ENCODE measurements at regions not wholly inside any gene's neighbourhood (a gene's known extent, or its start where the extent isn't known, plus 50 kb on each side); places are given as distances from the start of the nearest gene placed in this dataset.

DNA sequence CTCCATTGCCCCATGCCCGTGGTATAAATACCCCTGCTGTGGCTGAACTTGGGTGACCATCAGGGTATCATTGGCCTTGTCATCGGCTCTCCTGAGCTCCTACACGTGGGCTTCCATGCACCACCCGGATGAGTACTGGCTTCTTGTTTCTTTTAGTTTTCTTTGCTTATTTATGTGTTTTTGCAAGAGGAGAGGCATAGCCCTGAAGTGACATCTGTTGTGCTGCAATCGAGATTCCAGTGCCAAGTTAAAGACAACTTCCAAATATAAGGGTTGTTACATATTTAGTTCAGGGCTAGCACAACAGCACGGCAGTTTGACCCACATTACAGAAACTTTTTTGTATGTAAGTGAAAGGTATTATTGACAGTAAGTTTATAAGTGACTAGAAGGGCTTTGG is 1087.1 kb downstream of the TBC1D22A start:
- DNase-seq, result no peak

DNA sequence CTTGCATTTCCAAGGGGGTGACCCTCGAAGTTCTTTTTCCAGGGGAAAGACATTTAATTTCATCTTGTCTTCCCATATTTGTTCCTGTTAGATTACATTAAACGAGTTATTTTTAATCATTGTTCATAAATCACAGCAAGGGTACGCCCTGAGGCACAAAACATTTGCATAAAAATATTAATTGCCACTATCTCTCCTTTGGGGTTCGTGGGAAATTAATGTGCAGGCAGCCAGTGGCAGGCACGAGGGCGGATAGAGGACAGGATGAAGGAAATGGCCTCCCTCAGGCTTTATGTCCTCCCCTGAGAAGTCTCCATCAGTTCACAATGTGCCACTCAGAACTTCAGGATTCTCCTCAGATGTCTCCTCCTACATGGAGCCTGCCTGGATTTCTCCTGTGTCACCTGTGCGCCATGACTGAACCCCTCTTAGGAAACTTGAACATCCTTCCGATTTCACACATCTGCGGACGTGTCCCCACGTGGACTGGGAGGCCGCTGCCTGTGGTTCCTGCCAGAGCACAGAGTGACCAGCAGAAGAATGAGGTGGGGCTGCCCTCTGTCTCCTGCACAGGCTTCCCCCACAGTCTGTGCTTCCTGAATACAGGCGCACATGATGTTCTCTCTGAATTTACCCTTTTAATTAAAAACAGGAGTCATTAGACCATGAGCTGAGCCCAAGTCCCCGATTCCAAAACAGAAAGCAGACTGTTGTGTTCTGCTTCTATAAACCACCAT is 1085.9 kb downstream of the TBC1D22A start:
- no peak for DNase-seq

DNA sequence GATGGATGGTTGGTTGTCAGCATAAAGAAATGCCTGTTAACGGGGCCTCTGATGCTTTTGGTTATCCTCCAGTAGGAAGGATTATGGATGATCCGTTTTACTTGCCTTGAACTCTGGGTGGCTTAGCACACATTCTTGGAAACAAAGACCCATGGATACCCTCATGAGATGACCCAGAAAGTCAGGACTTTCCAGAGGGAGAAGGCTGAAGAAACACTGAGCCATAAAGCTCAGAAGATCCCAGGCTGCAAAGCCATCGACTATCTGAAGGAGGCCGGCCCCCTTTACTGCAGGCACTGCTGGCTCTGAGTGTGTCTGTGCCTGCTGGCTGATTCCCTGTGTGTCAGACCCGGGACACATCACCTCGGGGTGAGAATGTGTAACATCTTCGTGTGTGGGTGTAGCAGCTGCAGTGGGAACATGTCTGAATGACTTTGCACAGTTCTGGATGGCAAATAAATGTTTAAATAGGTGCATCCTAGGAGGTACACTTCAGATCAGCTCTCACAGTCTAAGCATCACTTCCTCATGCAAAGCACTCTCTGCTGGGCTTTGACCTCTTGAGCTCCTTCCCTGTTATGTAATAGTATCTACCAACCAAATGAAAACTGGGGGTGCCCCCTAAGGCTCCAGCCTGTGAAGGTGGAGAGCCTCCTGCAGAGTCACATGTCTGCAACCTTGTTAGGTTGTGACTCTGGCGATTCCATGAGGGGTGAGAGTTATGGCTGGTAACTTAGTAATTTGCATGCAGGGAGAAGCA is 1084.9 kb downstream of the TBC1D22A start:
- DNase-seq, result no peak

DNA sequence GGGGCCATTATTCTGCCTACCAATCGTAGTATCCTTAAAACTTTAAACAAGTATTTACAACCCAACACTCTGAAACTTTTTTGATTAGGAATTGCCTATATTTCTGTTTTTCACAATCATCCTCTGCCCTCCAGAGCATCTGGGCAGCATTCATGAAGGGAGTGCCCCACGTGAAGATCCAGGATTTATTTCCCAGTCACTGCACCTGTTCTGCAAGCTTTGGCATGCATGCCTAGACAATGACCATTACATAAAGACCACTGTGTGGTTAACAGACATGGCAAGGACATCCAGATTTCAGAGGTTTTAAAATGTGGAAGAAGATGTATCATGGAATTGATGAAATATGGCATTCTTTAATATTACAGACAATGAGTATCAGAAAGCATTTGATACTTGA is 1083.8 kb downstream of the TBC1D22A start:
- no peak for DNase-seq

DNA sequence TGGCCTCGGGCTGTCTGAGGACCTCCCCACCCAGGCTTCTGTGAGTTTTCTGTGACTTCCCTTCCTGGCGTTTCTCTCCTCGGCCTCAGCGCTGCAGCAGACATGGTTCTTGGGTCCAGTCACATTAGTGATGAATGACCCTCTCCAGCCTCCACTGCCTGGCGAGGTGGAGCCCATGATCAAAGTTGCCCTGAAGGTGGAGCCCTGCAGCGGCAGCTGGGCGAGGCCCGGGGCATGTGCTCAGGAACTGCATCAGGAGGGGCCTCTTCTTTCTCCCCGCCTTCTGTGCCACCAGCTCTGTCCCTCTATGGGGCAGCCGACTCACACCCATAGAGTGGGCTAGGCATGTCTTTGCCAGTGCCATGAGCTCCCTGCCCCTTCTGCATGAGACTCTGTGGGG is 1079.7 kb downstream of the TBC1D22A start:
- DNase-seq, result no peak

DNA sequence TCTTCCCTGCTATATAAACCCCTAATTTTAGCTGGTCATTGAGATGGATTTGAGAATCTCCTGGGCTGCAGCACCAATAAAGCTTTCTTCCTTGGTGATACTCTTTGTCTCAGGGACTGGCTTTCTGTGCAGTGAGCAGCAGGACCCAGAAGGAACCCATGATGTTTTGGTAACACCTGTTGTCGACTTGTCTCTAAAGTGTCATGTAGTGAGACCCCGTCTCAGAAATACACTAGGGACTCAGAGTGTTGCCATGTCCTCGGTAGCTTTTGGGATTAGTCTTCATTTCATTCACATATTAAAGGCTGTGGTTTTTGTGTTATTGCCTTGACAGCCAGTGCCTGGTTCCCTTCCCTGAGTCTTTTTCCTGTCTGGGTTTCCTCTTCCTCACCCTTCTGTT is 1078.7 kb downstream of the TBC1D22A start:
- no peak for DNase-seq

DNA sequence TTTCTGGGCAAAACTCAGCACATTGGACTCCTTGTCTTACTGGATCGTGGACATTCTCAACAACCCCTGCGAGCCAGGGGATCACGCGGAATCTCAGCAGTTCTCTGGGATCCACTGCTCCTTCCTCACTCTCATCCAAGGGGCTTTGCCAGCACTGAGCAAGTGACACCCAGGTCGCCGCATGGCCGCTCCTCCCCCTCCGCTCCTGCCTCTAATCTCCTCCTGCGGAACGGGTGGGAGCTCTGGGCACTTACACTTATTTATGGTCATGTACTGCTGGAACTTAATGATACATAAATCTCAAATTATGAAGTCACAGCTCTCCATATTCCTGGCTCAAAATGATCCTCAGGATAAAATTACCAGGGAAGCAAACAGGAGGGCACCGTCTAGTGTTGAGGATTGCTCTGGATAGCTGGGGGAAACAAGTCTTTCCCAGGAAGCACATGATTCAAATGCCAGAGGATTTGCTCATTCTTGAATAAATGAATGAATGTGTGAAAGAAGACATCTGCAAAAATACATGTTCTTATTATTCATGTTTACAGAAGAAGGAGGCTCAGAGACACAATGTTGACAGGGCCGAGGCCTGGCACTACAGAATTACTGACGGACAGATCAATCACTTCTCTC is 1077.3 kb downstream of the TBC1D22A start:
- no peak for DNase-seq

DNA sequence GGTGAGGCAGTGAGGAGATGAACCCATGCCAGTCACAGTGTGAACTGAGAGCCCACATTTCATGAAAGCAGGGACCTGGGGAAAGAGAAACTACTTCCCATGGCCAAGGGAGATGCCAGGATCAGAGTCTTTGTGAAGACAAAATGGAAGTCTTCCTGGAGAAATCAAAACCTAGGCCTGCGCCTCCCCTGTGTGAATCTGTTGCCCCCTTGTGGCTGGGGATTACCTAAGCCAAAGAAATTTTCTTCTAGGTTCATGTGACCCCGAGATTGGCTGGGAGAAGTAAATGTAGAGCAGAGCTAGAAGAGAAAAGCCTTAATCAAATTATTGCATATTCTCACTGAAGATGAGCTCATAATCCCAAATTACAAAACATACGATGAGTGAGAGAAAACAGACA is 1075.3 kb downstream of the TBC1D22A start:
- no peak for DNase-seq

DNA sequence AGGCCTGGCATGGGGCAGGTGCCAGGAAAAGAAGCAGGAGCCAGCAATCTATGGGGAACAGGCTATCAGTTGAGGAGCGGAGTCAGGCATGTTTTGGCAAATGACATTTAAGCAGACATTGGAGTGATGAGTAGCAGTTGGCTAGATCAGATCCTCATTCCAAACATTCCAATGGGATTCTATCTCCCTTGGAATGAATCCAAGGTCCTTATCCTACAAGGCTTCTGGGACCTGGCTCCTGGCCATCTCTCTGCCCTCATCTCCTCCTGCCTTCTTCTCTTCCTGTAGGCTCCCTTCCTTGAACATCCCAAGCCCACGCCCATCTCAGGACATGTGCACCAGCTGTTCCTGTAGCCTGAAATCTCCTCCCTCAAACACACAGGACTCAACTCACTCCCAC is 1074.5 kb downstream of the TBC1D22A start:
- DNase-seq, result no peak

DNA sequence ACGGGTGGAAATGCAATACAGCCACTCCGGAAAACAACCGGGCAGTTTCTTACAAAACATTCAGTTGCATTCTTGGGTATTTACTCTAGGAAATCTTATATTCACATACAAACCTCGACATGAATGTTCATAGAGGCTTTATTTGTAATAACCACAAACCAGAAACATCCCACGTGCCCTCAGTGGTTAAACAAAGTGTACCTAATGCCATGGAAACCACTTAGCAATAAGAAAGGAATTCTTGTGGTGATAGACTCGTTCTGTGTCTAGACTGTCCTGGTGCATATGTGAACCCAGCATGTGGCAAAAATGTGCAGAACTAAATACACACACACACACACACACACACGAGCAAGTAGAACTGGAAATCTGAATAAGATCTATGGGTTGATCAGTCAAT is 1073.3 kb downstream of the TBC1D22A start:
- no peak for DNase-seq

DNA sequence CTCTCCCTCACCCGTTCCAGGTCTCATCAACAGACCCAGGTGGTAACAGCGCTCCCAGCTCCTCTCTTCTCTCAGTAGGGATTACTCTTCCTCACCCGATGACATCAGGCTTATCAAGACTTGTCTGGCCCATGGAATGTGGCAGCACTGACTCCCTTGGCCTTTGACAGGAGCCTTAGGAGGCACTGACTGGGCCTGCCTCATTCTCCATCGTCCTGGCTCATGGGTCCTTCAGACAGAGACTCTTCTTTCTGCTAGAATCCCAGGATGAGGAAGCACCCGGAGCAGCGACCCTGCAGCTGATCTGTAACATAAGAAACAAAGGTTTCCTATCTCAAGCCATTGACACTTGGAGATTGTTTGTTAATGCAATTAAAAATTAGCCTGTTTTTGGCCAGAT is 1063.6 kb downstream of the TBC1D22A start:
- no peak for DNase-seq

DNA sequence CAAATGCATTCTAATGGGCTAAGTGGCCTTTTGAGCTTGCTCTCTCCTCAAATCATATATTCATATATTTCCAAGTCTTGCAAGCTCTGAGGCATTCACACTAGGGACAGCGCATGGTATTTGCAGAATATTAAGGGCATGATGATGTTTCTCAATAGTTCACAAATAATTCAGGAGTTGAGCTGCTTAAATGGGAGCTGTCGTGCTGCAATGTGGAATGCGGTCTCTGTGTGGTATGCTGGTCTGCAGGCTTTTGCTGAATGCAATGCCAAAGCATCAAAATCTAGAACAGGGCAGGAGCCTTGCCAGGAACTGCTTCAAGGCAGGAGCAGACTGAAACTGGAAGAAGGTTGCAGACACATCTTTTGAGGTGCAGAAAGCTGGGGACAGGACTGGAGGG is 1060.0 kb downstream of the TBC1D22A start:
- no peak for DNase-seq

DNA sequence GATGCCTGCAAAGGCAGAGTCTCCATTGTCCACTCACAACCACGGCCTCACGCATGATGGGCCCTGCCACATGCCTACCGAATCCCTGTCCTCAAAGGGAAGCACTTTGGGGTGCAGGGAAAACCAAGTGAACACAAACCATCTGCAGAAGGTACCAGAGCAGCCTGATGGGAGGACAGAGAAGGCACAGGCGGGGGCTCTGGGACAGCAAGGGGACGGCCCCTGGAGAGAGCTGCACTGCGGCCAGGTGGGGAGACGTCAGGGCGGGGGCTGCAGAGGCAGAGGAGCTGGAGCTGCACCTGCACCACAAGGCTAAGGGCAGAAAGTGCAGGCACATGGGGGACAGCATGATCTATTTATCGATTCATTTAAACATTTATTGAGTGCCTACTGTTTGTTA is 1056.0 kb downstream of the TBC1D22A start:
- no peak for DNase-seq

DNA sequence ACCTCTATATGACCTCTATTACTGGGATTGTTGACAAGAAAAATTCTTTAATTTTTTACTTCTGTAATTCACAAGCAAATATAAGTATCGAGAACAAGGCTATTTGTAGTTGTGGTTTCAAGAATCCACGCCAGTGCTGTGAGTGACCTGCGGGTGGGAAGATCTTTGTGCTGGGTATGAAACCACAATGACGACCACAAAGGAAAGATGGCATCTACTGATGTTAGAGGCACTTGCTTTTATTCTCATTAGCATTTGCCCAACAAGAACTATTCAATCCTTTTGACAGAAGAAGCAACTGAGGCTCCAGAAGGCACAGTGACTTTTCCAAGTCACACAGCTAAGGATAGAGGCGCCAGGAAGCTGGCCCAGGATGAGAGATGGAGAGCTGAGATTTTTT is 1054.9 kb downstream of the TBC1D22A start:
- DNase-seq, result no peak

DNA sequence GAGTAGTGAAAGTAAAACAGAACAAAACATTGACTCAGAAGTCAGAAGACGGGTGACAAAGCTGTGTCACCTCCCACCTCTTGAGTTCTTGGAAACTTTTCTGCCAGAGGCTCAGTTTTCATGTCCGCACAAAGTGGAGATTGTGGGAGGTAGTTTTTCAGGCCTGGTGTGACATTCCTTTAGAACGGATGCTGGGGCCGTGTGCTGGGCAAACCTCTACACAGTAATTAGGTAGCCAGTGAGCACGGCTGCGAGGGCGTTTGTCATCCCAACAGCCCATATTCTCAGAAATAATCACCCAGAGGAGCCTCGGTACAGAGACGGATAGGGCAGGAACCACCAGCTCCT is 1054.4 kb downstream of the TBC1D22A start:
- no peak for DNase-seq

DNA sequence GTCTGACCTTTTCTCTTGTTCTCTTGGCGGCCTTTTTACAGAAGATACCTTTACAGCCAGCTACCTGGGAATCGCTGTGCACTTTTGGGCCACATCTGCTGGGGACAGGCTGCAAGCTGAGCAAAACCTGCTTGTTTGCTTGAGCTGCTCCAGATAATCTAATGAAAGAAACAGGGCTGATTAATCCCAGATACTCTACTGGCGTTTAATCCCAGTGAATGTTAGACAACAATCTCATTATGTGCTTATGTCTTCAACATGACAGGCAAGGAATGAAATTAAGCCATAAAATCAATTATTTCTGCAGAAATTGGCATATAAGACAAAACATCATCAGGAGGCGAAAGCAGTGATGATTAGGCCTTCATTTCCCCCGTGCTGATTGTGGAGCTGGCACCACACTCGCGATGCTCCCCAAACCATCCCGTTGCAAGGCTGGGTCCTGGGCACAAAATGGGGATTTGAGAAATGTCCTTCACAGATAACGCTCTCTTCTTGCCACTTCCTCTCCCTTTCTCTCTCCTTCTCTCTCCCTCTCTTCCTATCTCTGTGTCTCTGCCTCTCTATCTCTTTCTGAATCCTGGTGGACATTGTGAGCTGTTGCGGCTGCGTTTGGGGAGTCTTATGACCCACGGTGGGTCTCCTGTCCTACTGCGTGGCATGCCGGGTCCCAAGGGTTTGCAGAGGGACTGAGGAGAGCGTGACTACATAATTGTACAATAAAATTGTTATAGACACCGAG is 1053.8 kb downstream of the TBC1D22A start:
- DNase-seq, result no peak

DNA sequence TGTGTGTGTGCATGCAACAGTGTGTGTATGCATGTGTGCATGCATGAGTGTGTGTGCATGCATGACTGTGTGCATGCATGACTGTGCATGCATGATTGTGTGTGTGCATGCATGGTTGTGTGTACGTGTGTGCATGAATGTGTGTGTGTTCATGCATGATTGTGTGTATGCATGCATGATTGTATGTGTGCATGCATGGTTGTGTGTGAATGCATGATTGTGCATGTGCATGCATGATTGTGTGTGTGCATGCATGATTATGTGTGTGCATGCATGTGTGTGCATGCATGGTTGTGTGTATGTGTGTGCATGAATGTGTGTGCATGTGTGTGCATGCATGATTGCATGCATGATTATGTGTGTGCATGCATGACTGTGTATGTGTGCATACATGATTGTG is 1052.0 kb downstream of the TBC1D22A start:
- DNase-seq, result no peak

DNA sequence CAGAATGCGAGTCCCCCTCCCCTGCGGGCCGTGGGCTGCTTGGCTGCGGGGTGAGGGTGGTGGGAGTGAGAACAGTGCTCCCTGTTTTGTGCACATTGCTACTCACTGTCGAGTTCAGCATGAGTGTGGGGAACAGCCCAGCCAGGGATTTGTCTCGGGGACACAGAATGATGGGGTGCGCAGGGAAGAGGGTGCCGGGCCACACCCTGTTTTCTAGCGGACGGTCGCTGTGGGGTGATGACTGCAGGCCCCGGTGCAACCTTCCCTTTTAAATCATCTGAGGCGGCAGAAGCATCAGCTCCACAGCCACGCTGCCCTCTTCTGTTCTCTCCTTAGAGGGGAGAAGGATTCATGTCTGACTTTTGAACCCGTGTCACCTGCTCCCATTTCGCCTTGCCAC is 1051.2 kb downstream of the TBC1D22A start:
- no peak for DNase-seq

DNA sequence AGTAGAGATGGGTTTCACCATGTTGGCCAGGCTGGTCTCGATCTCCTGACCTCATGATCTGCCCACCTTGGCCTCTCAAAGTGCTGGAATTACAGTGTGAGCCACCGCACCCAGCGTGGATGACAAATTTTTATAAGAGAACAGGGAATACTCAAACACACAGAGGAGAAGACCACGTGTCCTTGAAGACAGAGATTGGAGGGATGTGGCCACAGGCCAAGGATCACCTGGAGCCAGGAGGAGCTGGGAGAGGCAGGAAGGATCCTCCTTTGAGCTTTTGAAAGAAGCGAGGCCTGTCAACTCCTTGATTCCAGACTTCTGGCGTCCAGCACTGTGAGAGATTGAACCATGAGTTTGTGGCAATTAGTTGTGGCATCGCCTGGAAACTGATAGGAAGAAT is 1049.5 kb downstream of the TBC1D22A start:
- no peak for DNase-seq

DNA sequence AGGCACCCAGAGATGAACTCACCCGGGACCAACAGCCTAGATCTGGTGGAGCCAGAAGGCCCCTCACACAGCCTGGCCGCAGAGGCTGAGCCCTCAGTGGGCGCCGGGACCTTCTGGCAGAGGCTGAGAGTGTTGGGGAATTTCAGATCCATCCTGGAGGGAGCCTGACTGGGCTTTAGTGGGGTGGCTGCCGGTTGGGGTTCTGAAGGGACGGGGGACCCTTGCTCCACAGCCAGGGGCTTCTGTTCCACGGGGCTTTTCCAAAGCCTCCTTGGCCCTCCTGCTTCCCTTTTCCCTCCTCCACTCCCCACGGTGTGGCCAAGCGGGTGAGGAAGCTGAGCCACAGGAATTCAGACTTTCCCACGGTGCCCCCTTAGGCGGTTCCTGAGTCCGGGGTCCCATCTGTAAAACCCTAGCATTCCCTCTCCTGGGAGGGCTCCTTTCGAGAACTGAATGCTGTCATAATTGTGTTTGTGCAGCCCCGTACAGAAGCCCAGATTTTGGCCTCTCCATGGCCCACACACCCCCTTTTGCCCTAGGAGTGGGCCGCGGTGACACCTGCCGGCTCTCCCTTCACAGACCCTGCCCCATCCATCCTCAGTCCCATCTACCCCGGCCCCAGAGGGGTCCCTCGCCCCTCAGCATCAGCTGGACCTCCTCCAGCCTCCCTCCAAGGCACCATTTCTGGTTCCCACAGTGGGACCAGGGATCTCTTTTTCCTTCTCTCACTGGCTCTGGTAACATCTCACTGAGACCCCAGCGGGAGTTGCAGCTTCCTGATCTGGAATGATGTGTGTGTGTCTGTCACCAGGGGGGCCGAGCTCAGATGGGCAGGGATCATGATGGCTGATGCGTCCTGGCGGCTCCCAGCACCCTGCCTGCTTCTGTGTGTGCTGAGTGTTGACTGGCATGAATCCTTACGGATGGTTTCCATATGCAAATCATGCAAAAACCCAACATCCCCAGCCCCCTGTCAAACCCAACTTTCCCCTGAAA is 1048.4 kb downstream of the TBC1D22A start:
- DNase-seq, result no peak

DNA sequence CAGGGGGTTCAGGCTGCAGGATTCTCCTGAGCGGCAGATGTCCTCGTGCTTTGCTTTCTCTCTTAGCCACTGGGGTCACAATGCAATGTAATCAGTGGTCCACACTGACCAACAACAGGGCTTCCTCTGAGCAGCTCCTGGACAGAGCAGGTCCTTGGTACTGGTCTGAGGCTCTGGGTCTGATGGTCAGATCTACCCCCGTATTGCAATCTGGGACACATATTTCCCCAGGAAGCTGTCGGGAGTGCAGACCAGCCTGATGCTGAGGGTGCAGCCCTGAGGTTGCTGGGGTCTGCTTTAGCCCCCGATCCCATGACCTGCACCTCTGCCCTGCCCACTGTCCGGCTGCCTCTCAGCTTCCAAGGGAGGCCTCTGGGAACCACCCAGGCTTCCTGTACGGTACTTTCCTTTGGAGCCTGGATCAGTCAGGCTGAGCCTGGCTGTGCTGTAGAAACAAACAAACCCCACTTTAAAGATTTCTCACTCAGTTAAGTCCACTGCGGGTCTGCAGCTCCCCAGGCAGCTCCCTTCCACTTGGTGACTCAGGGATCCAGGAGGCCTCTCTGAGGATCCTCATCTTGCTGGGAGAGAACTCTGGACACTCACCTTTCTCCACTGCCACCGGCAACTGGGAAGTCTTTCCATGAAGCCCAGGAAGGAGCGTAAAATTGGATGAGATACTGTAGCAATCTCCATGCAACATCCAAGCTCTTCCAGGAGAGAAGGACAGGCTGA is 1046.6 kb downstream of the TBC1D22A start:
- no peak for DNase-seq

DNA sequence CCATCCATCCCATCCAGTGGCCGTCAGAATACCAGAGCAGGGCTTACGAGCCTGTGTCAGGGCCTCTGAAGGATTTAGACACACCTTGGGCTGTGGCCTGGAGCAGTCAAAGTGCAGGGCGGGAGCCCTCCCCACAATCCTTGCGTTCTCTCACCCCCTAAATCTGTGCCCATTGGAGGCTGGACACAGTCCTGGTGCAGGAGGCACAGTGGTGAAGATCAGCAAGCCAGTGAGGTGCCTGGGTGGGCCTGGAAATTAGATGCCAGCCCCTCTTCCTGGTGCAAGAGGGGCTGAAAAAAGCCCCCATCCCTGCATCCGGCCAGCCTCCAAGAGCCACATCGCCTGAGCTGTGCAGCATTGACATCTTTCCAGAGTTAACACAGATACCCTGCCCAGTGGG is 1045.8 kb downstream of the TBC1D22A start:
- no peak for DNase-seq

Measured in CD4-positive, alpha-beta T cell treated with Interleukin-17A for 4 hours (primary cell).